Retinal pigment epithelial cell (primary cell): ENCODE measurements at regions not wholly inside any gene's neighbourhood (a gene's known extent, or its start where the extent isn't known, plus 50 kb on each side); places are given as distances from the start of the nearest gene placed in this dataset.
"Not testable (repeated sequence)": the region's sequence is repeated elsewhere in the genome, so short reads cannot be mapped to it uniquely, and the experiment has no call there.

Experiments
- DNase-seq: peaks from one replicate; pipeline ENCODE4 v3.0.0-alpha.2; 2010; ENCODE audit warnings: low read depth
- H3K4me3 ChIP-seq: 2 replicates; pipeline ENCODE4 v1.5.1; 2011; ENCODE audit warnings: mild to moderate bottlenecking, low read length, control low read depth, moderate library complexity
- CTCF ChIP-seq: conservative IDR thresholded peaks from 2 replicates; pipeline ENCODE4 v1.5.1; 2011; ENCODE audit warnings: low read depth, low read length, control low read depth, inconsistent platforms

GRCh38 chr13:73520566-73521289, 461.9 kb downstream of the KLF5 start:
- DNase-seq = no peak
- H3K4me3 ChIP-seq = no peak overlapping the region
- no peak for TF ChIP-seq CTCF

GRCh38 chr13:73520135-73520534, 461.3 kb downstream of the KLF5 start:
- H3K4me3 ChIP-seq, DNase-seq: not testable (repeated sequence)

GRCh38 chr13:73519396-73520116, 460.8 kb downstream of the KLF5 start:
- TF ChIP-seq CTCF = no peak
- DNase-seq = no peak
- H3K4me3 ChIP-seq = no peak overlapping the region

- DNase-seq = no peak
- no peak for TF ChIP-seq CTCF
- H3K4me3 ChIP-seq = no peak overlapping the region
Observed at GRCh38 chr13:73517766-73518165, 459.0 kb downstream of the KLF5 start.

GRCh38 chr13:73516731-73517130, 457.9 kb downstream of the KLF5 start:
- no peak for TF ChIP-seq CTCF
- no peak for DNase-seq
- no peak overlapping the region for H3K4me3 ChIP-seq

- DNase-seq = no peak
- no peak for TF ChIP-seq CTCF
Observed at GRCh38 chr13:73514208-73514607, 455.4 kb downstream of the KLF5 start.

GRCh38 chr13:73513751-73514150, 454.9 kb downstream of the KLF5 start:
- DNase-seq = no peak
- no peak overlapping the region for H3K4me3 ChIP-seq
- TF ChIP-seq CTCF = no peak

More at GRCh38 chr13:73514208-73514607, 455.4 kb downstream of the KLF5 start:
- no peak overlapping the region for H3K4me3 ChIP-seq
